RPMI8226 (cell line): ENCODE measurements at regions not wholly inside any gene's neighbourhood (a gene's known extent, or its start where the extent isn't known, plus 50 kb on each side); places are given as distances from the start of the nearest gene placed in this dataset.

ENCODE experiments used
- DNase-seq: peaks from one replicate; pipeline ENCODE4 v3.0.0-alpha.2; 2015

DNA sequence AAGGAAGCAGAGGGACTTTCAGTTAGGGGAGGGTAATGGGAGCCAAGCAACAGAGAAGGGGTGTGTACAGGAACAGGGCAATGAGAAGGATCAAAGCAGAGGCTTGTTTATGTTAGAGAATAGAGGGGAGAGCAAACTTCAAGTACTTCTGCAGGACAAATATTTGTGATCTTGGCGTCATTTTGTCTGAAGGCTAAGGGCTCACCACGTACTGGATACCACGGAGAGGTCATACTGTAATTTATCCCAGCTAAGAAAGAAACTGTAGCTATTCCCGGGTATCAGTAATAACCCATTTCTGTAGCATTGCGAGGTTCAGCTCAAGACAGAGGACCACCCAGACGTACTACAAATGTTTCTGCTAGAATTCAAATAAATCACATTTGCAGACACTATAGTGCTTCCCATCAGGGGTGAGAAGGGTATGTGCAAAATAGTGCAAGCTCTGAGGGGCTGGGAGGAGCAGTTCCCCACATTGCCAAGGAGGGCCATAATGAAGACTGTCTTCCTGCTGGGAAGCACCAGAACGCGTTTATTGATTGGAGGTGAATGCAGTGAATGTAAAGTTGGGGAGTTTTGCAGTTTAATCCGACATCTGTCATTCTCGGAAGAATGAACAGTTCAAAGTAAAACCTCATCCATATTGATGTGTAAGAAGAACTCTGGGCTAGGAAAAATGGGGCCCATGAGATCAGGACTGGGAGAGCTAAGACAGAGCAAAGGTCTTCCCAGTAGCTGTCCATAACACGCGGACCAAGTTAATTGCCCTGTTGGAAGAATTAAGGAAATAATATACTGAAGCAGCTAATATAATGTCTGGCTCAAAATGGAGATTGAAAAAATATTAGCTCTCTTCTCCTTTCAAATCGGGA is 136.9 kb downstream of the RWDD3 start:
- DNase-seq, result no peak

DNA sequence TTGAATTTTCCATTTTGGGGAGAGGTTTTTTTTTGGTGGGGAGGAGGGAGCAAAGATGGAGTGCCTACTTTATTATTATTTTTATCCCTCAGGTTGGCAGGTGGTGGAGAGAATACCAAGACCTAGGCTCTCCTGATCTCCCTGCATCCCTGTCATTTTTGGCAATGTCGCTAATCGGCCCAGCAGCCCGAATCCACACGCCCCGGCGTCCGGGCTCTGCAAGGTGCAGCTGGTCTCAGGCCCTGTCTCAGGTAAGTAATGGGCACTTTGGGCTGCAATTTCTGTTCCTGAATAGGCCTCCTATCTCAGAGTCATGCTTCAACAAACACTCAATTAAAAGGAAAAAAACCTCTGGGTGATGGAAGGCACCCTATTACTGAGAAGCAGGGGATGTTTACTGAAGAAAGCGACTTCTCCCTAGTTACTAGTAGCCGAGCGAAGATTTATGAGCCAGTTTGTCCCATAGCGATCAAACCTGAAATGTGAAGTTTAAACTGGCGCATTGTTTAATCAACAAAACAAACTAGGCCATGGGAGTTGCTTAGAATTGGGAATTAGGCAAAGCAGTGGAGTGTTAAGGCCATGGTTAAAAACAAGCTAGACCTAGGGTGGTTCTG is 137.8 kb downstream of the RWDD3 start:
- DNase-seq, result no peak

DNA sequence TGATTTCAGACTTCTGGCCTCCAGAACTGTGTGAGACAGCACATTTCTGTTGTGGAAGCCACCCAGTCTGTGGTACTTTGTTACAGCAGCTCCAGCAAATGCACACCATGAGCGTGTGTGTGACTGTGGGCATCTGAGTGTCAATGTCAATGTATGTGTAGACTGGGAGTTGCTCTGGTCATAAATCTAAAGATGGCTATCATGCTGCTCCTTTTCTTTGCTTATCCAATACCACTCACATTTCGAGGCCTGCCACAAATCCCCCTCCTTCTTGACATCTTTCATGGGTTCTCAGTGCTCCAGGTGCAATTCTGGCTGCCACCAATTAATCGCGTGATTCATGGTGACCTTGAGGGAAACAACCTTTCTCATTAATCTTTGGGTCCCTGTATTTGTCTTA is 141.2 kb downstream of the RWDD3 start:
- no peak for DNase-seq

DNA sequence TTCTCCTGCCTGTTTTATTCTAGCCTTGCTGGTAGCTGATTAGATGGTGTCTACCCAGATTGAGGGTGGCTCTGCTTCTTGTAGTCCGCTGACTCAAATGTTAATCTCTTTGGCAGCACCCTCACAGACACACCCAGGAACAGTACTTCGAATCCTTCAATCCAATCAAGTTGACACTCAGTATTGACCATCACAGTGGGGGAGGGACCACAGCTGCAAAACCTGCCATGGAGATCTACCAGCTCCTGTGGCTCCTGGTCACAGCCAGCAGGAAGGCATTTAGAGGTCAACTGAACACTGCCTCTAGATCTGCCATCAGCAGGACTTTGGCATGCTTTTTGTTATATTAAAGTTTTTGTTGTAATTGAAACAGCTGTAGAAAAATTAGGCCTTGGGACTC is 146.9 kb downstream of the RWDD3 start:
- no peak for DNase-seq

DNA sequence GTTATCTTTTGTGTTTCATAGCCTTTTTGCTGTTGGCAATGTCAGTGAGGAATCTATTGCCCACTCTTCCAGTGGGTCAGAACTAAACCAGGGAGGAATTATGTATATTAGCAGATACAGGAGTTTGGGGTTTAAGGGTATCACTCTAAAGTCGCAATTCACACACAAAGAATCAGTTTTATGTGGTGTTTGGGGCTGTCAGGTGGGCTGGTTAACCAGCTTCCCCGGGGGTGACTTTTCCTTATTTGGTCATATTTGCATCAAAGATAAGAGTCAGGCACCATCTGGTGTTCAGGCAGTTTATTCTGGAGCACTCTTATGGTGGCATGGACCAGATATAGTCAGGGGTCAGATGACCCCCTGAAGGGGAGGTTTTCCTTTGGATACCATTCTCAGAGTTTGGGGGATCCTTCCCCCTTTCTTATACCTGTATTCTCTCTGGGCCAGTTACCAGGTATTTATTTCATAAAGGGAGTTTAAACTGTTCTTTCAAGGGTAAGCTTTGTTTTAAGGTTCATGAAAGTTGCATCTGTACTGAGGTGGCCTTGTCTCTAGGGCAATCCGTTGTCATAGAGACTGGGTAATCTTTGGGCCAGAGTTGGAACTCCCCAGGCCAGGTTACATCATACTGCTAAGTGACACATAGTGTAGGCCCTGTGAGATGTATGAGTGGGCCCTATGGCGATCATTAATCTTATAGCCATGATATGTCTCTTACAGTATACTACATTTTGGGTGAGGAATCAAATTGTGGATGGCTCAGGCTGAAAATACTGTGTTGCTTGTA is 148.2 kb downstream of the RWDD3 start:
- no peak for DNase-seq

DNA sequence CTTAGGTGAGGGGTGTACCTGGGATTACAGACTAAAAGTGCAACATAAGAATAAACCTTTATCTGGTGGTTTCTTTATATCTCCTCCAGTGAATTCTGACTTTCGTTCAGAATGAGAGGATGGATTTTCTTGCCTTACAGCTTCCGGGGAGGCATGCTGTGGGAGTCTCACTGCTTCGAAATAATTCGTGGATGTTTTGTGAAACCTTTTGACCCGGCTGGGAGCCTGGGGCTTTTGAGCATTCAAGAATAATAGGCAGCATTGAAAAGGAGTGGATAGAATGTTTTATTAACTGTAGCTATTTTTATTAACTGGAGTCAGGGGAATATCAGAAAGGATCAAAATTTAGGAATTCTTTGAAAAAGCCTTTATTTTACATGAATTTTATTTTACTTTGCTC is 149.1 kb downstream of the RWDD3 start:
- DNase-seq, result no peak

DNA sequence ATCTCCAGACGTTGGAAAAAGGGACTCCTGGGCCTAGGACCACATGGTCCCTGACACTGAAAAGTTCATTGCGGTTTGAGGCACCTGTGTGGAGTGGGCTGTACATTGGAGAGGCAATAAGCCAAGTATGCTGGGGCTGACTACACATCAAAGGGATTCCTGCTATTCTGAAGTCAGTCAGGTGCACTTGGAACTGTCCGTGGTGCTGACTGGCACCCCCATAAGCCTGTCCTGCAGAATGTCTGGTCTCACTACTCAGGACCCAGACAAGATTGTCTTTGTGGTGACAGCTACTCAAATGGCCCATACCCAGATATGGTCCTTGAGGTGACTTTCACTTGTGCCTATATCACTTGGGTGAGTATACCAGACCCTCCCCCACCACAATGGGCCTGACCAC is 150.6 kb downstream of the RWDD3 start:
- DNase-seq, result peak; percentile 44

DNA sequence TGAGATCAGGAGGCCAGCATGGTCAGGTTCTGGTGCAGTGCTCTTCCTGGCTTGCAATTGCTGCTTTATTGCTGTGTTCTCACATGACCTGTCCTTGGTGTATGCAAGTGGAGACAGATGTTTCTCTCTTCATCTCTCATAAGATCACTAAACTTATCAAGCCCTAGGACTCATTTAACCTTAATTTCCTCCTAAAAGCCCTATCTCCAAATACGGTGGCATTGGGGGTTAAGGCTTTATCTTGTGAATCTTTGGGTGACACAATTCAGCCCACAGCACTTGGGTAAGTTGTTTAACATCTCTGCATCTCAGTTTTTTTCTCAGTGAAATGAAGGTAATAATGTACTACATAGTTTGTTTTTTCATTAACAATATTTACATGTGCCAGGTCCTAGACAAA is 152.4 kb downstream of the RWDD3 start:
- no peak for DNase-seq

DNA sequence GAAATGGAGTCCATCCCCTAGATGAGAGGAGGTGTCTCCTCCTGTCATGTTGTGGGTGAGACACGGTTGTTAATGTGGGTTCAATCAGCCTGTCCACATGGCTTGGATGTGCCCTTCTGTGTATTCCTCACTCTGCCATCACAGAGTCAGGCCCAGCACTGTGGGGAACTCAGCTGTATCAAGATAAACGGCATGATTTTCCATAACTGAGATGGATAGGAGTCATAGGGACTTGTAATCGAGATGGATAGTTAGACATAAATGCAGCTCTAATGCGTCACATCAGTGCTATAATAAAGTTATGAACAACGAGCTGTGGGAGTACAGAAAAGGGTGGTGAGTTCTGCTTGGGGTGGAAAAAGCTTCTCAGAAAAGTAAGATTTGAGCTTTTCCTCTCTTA is 152.9 kb downstream of the RWDD3 start:
- DNase-seq, result no peak

DNA sequence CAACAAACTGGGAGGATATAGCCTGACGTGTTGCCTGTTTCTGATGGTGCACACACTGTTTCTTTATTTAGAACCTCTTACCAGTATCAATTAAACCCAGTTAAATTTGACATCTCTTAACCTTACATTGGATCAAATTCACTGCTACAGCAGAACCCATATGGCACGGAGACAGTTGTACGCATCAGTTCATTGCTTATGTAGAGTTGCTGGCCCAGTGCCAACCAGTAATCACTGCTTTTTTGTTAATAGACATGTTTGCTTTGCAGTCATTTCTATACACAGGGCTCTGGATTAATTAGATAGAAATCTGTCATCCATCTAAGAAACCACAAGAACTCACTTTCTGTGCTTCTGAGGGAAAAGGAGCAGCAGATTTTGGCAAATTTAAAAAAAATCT is 154.0 kb downstream of the RWDD3 start:
- no peak for DNase-seq

DNA sequence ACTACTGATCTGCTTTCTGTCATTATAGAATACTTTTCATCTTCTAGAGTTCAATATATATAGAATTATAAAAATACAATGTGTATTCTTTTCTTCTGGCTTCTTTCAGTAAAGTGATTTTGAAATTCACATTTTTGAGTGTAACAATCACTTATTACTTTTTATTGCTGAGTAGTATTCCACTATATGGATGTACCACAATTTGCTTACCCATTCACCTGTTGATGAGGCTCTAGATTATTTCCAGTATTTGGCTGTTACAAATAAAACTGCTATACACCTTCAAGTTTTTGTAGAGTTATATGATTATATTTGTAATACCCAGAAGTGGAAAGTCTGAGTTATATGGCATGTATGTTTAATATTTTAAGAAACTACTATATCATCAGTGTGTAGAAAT is 159.4 kb downstream of the RWDD3 start:
- no peak for DNase-seq

DNA sequence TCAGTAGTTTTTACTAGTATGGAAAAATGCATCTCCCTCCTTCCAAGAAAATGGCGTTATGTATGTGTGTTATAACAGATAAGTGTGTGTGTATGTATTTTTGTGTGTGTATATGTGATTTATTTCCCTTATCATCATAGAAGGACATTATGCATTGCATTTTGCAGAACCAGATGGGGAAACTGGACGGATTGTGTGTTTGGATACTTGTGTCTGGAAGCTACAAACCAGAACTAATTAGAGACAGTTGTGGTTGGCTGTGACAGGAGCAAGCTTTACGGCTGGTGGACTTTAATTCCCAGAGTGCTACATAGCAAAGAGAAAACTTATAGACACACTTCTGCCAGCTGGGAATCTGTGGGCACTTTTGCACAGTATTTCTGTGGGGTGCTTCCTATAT is 162.5 kb downstream of the RWDD3 start:
- DNase-seq, result no peak

DNA sequence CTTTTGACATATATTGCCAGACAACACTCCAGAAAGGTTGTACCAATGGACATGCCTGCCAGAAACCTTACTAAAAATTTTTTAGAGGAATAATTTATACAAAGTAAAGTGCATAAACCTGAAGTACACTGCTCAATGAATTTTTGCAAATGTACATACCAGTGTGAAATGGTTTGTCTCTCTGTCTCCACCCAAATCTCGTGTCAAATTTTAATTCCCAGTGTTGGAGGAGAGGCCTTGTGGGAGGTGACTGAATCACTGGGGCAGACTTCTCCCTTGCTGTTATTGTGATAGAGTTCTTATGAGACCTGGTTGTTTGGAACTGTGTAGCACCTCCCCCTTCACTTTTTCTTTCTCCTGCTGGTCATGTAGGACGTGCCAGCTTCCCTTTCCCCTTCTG is 168.8 kb downstream of the RWDD3 start:
- no peak for DNase-seq

DNA sequence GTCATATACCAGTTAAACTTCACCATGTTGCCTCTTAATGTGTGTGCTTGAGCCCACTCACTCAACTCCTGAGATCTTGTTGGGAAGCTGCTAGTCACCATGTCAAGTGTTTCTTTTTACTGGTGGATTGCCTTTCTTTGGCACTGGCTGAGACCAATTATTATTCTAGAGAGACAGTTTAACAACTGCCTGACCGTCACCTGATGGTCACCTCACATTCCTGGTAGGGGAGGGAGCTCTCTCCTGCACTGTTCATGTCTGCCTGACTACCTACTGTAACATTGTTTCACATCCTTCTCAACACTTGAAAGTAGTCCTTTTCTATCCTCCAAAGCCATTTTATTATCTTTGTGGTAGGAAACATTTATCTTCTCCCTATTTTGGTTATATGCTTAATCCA is 172.3 kb downstream of the RWDD3 start:
- no peak for DNase-seq

DNA sequence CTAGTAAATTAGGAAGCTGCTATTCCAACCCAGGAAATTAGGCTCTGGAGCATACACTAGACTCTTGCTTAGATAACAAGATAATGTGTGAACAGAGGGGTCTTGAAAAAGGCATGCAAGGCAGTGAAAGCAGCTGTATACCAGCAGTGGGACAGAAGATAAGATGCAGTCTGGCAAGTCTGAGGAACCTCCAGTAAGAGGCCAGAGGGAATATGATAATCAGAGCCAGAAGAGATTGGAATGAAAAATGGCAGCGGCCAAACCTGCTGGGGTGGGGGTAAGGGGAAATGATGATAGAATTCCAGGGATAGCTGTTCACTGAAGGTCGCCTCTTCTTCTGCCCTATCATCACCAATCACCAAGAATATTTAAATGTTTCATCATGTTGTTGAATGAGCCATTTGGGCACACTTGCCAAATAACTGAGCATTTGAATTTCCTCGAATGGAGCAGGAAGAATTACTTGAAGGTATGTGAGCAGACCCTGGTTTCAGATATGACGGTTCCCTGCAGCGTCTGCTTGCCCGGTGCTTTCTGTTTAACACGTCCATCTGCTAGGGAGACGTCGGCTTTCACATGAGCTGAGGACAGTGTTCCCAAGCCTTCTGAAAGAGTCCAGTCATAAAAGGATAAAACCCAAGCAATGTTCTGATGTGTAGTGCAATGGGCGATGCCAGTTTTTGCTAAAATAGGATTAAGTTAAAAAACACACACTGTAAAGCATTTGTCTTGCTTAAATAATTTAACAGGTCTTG is 173.3 kb downstream of the RWDD3 start:
- DNase-seq, result no peak

DNA sequence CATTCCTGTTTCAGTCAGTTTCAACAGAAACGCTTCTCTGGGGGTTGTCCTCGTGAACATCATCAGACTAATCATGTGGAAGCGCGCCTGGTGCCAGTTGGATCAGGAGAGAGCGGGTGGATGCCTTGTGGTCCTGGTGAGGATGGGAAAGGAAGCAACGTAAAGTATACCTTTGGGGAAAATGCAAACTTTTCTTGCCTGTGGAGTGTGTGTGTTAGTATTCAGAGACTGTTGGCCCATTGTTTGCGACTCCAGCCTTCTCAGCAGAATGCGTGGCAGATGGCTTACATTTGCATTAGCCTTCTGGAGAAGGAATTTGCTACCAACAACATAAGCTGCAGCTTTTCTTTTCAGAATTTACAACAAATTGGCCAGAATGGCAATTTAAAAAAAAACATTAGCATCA is 173.9 kb downstream of the RWDD3 start:
- DNase-seq, result no peak

DNA sequence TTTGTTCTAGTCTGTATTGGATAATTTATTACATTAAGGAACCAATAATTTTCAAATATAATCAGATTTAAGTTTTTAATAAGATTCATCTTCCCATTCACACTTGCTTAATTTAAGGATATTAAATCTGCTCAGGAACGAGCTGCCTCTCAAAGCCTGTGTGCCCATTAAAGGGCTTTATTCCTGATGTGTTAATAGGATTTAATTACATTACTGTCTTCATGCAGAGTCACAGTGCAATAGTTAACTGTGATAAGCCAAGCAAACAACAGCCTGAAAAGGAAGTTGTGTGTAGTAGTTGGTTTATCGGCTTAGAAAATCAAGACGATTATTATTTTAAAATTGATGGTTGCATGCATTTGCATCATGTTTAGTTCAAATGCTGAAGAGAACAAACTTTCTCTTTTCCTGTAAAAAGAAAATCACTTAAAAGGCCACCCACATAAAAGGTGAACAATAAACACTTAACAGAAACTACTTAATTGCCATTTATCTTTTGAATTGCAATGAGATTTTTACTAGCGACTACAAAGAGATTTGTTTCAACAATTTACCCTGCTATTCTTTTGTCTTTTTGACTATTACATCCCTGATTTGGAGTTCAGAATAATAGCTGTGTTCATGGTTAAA is 174.6 kb downstream of the RWDD3 start:
- DNase-seq, result no peak

DNA sequence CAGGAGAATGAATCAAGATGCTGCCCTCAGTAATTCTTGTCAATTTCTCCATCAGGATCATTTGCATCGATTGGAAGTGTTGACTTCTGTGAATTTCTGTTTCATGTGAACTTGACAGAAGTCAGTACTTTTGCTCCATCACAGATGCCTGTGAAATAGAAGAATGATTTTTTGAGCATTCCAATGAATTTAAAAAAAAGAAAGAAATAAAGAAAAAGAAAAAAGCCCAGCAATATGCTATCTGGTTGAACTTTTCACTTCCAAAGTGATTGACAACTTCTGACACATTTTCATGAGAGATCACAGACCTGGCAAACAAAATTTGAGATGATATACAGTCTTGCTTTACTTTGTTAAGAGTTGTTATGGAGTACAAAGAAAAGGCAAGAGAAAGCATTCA is 175.3 kb downstream of the RWDD3 start:
- DNase-seq, result no peak

DNA sequence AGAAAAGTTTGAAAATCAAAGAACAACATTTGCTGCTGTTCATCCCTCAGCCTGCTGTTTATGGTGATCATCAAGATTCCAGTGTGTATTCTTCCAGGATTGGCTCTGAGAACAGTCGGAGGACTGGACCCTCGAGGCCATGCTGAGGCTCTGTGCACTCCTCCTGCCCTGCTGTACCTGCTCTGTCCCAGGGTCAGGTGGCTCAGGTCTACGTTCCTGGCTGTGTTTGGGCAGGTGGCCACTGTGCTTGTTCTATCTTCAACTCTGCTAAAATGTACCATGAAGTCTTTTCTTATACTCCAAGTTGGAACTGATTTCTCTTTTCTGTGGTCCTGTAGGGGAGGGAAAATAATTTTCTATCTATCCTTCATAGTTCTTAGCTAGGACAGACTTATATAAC is 175.9 kb downstream of the RWDD3 start:
- DNase-seq, result no peak

DNA sequence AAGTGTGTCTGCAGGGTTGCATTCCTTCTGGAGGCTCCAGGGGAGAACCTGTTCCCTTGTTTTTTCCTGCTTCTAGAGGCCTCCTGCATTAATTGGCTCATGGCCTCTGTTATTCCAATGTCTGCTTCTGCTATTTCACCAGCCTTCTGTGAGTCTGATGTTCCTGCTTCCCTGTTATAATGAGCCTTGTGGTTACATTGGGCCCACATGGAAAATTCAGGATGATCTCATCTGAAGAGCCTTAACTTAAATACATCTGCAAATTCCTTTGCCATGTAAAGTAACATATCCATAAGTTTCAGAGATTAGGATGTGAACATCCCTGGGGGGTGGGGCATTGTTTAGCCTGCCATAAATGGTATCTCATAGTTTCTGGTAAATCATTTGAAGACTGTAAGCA is 181.1 kb downstream of the RWDD3 start:
- DNase-seq, result no peak

DNA sequence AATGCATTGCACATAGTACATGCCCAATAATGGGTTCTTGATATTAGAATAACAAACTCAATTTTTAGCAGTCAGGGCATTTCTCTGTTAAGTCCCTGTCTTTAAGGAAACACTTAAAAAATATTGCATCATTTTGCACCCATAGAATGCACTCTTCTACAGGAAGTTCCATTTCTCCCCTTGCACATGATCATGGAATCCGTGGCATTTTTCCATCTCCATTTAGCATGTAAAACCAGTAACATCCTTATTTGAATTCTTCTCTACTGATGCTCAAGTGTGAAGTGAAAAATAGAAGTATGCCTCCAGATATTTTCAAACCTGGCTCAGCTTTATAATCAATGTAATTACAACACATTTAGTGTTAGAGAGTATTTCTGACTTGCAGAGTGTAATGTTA is 192.8 kb downstream of the RWDD3 start:
- DNase-seq, result no peak

DNA sequence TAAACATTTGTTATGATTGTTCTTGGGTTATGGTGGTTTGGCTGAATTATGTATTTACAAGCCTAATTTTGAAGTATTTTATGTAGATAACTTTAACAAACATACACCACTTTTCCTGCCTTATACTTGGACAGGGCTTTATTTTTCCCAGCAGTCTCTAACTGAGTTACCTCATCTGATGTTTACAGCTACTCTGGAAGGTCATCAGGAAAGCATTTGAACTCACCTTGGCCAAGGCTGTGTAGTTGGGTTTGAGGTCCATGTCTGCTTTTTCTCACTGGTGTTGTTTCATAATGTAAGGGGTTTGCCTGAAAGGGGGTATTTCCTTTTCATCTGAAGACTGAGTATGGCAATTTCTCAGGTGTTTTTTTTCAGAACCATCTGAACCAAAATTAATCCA is 193.5 kb downstream of the RWDD3 start:
- no peak for DNase-seq

DNA sequence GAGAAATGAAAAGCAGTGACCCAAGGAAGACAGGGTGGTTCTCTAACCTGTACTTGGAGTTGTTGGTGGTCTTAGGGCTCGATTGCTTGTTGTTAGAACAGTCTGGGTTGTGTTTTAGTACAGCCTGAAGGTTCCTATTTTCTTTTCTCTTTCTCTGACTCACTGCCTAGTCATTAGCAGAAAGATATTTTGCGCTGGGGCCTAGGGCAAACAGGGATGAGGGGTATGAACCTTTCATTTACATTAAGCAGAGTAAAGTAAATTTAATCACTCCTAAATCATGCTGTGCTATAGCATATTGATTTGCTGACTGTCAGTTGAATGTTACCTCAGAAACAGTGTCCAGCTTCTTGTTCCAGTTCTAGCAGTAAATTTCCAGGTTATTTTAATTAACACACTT is 197.2 kb downstream of the RWDD3 start:
- no peak for DNase-seq
